ENCODE measurements at regions not wholly inside any gene's neighbourhood (a gene's known extent, or its start where the extent isn't known, plus 50 kb on each side); places are given as distances from the start of the nearest gene placed in this dataset.

GRCh38 chr5:74426506-74426905 is 214.0 kb downstream of the ENC1 start:
- H3K36me3 ChIP-seq (ENCODE audit: insufficient read depth, low read length): no peaks in the 10 kb centered on the region
- H3K79me2 ChIP-seq (ENCODE audit: insufficient read depth, low read length): peaks cover 6% of the 10 kb centered on the region
- H3K9me3 ChIP-seq (ENCODE audit: insufficient read depth, low read depth, low read length): no peaks in the 10 kb centered on the region; the same call in 1 of the 2 replicates
- no peak overlapping the region for H3K4me2 ChIP-seq (ENCODE audit: low read depth, low read length, poor library complexity, severe bottlenecking)
- H3K4me3 ChIP-seq (ENCODE audit: low read length, poor library complexity, severe bottlenecking): no peak overlapping the region
- H3K4me1 ChIP-seq (ENCODE audit: insufficient read depth, low read length, poor library complexity, severe bottlenecking): peaks cover 23% of the 10 kb centered on the region
- H3F3A ChIP-seq (ENCODE audit: low read depth): no peaks in the 10 kb centered on the region
- H3K9me2 ChIP-seq (replicated peaks; ENCODE audit: low read depth, low read length): no peaks in the 10 kb centered on the region
- no peaks in the 10 kb centered on the region for H4K20me1 ChIP-seq (ENCODE audit: insufficient read depth, low read length, poor library complexity, severe bottlenecking)
- H3K27me3 ChIP-seq (ENCODE audit: insufficient read depth, low read length, poor library complexity, severe bottlenecking): no peaks in the 10 kb centered on the region
- TF ChIP-seq EZH2phosphoT487 (IDR thresholded peaks at IDR 0.05; ENCODE audit: borderline replicate concordance) (no peak), CTCF (conservative IDR thresholded peaks at IDR 0.05; ENCODE audit: low read length) (no peak)
- H2AFZ ChIP-seq (ENCODE audit: low read length): no peak overlapping the region
- H3K9ac ChIP-seq (ENCODE audit: low read depth, low read length, poor library complexity, severe bottlenecking): no peak overlapping the region

DNA sequence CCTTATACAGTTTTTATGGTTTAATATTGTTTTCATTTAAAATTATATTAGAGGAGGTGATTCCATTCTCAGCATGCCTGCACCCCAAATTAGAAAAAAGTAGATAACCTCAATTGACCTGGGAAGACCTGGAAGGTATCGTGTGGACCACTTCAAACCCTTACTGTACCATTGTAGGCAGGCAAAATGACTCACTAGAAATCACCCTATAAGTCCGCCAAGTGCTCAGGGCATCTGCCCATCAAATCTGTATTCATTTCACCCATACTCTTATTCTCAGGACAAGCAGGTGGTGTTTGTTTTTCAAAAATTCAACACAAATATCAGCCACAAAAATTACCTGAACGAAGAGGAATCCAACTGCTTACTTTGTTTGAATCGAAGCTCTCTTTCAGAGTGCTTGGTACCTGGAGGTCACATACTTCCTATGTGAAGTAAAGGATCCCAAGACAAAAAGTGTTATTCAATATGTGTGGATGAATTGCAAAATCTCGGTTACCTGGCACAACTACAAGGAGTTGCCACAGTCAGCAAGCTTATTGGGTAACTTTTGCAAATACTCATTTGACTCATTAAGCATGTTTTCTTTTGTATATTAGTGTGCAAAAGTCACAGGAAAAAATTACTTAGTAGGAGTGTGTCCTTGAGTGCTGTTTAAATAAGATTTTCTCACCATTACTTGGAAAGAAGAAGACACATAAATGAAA is 216.2 kb downstream of the ENC1 start:
- no peaks in the 10 kb centered on the region for H3K9me2 ChIP-seq (replicated peaks; ENCODE audit: low read depth, low read length)
- H3K4me3 ChIP-seq (ENCODE audit: low read length, poor library complexity, severe bottlenecking): no peak overlapping the region
- H4K20me1 ChIP-seq (ENCODE audit: insufficient read depth, low read length, poor library complexity, severe bottlenecking): no peaks in the 10 kb centered on the region
- H3K79me2 ChIP-seq (ENCODE audit: insufficient read depth, low read length): no peaks in the 10 kb centered on the region
- H3K9me3 ChIP-seq (ENCODE audit: insufficient read depth, low read depth, low read length): no peaks in the 10 kb centered on the region
- H3K9ac ChIP-seq (ENCODE audit: low read depth, low read length, poor library complexity, severe bottlenecking): no peak overlapping the region
- no peak for TF ChIP-seq CTCF (conservative IDR thresholded peaks at IDR 0.05; ENCODE audit: low read length)
- TF ChIP-seq EZH2phosphoT487 (IDR thresholded peaks at IDR 0.05; ENCODE audit: borderline replicate concordance): no peak
- H3K4me2 ChIP-seq (ENCODE audit: low read depth, low read length, poor library complexity, severe bottlenecking): no peak overlapping the region
- no peaks in the 10 kb centered on the region for H3K36me3 ChIP-seq (ENCODE audit: insufficient read depth, low read length)
- no peaks in the 10 kb centered on the region for H3F3A ChIP-seq (ENCODE audit: low read depth)
- peaks cover 29% of the 10 kb centered on the region for H3K4me1 ChIP-seq (ENCODE audit: insufficient read depth, low read length, poor library complexity, severe bottlenecking)
- no peak overlapping the region for H2AFZ ChIP-seq (ENCODE audit: low read length)
- H3K27me3 ChIP-seq (ENCODE audit: insufficient read depth, low read length, poor library complexity, severe bottlenecking): no peaks in the 10 kb centered on the region

- TF ChIP-seq CTCF (conservative IDR thresholded peaks at IDR 0.05; ENCODE audit: low read length) (no peak), EZH2phosphoT487 (IDR thresholded peaks at IDR 0.05; ENCODE audit: borderline replicate concordance) (no peak)
- Histone ChIP-seq H3K4me3 (ENCODE audit: low read length, poor library complexity, severe bottlenecking) (no peak overlapping the region), H3K79me2 (ENCODE audit: insufficient read depth, low read length) (no peaks in the 10 kb centered on the region), H3K27me3 (ENCODE audit: insufficient read depth, low read length, poor library complexity, severe bottlenecking) (no peaks in the 10 kb centered on the region), H3K4me1 (ENCODE audit: insufficient read depth, low read length, poor library complexity, severe bottlenecking) (peaks cover 38% of the 10 kb centered on the region), H4K20me1 (ENCODE audit: insufficient read depth, low read length, poor library complexity, severe bottlenecking) (no peaks in the 10 kb centered on the region), H3K9ac (ENCODE audit: low read depth, low read length, poor library complexity, severe bottlenecking) (no peak overlapping the region), H3K4me2 (ENCODE audit: low read depth, low read length, poor library complexity, severe bottlenecking) (no peak overlapping the region), H3F3A (ENCODE audit: low read depth) (no peaks in the 10 kb centered on the region), H3K9me3 (ENCODE audit: insufficient read depth, low read depth, low read length) (no peaks in the 10 kb centered on the region), H3K36me3 (ENCODE audit: insufficient read depth, low read length) (no peaks in the 10 kb centered on the region), H2AFZ (ENCODE audit: low read length) (no peak overlapping the region), H3K9me2 (replicated peaks; ENCODE audit: low read depth, low read length) (no peaks in the 10 kb centered on the region)
These were observed 217.1 kb downstream of the ENC1 start for GRCh38 chr5:74423383-74423782.

Data from Loucy (cell line).